T-helper 1 cell treated with Interleukin-12 subunit alpha and Interleukin-12 subunit beta and Interleukin-4 antibody, amounts not matched to agents 30 ng/mL and 1 ng/mL, for 36 hours (primary cell): ENCODE measurements at regions not wholly inside any gene's neighbourhood (a gene's known extent, or its start where the extent isn't known, plus 50 kb on each side); places are given as distances from the start of the nearest gene placed in this dataset.

Experiments
- intact Hi-C: fragments of 100-400 bp; cut with micrococcal nuclease; formaldehyde crosslinking; loops from one replicate; pipeline ENCODE4 v1.15.1; 2024

- intact Hi-C loops: no loop called here
Measured at GRCh38 chr2:9107168-9108025, 99.2 kb upstream of the ASAP2 start.

GRCh38 chr2:9106338-9107167 lies 100.1 kb upstream of the ASAP2 start:
- intact Hi-C loops: no loop called here

GRCh38 chr2:9105601-9106337 lies 100.8 kb upstream of the ASAP2 start:
- intact Hi-C loops: no loop called here

GRCh38 chr2:9103663-9104277 lies 100.3 kb upstream of the MBOAT2 start:
- intact Hi-C loops: no loop called here

GRCh38 chr2:9102861-9103662 lies 99.6 kb upstream of the MBOAT2 start:
- intact Hi-C loops: no loop called here

GRCh38 chr2:9101763-9102425 lies 98.4 kb upstream of the MBOAT2 start:
- intact Hi-C loops: no loop called here

- intact Hi-C loops: no loop called here
Measured at GRCh38 chr2:9100080-9100876, 96.8 kb upstream of the MBOAT2 start.

GRCh38 chr2:9099341-9099751 lies 95.9 kb upstream of the MBOAT2 start:
- intact Hi-C loops: no loop called here

- intact Hi-C loops: no loop called here
Measured at GRCh38 chr2:9097892-9098291, 94.4 kb upstream of the MBOAT2 start.

GRCh38 chr2:9097239-9097638 lies 93.8 kb upstream of the MBOAT2 start:
- intact Hi-C loops: no loop called here

GRCh38 chr2:9096761-9097160 lies 93.3 kb upstream of the MBOAT2 start:
- intact Hi-C loops: no loop called here

GRCh38 chr2:9095690-9096089 lies 92.2 kb upstream of the MBOAT2 start:
- intact Hi-C loops: no loop called here

GRCh38 chr2:9095226-9095625 lies 91.7 kb upstream of the MBOAT2 start:
- intact Hi-C loops: no loop called here

- intact Hi-C loops: no loop called here
Measured at GRCh38 chr2:9094117-9094516, 90.6 kb upstream of the MBOAT2 start.

GRCh38 chr2:9093324-9093723 lies 89.8 kb upstream of the MBOAT2 start:
- intact Hi-C loops: no loop called here

GRCh38 chr2:9092383-9093282 lies 89.1 kb upstream of the MBOAT2 start:
- intact Hi-C loops: no loop called here

- intact Hi-C loops: no loop called here
Measured at GRCh38 chr2:9091811-9092210, 88.3 kb upstream of the MBOAT2 start.

GRCh38 chr2:9089831-9090230 lies 86.3 kb upstream of the MBOAT2 start:
- intact Hi-C loops: no loop called here
